Hepatocyte (in vitro differentiated cells): ENCODE measurements at regions not wholly inside any gene's neighbourhood (a gene's known extent, or its start where the extent isn't known, plus 50 kb on each side); places are given as distances from the start of the nearest gene placed in this dataset.

Experiments
- DNase-seq: peaks from one replicate; pipeline ENCODE4 v3.0.0-alpha.2; 2016; ENCODE audit warnings: low spot score
- H2AFZ ChIP-seq: fragments of 200-600 bp; sonication (generic); 2 replicates; pipeline ENCODE4 v1.6.0; 2016; ENCODE audit warnings: antibody characterized with exemption, mild to moderate bottlenecking
- H3K27ac ChIP-seq: fragments of 200-600 bp; sonication (generic); 2 replicates; pipeline ENCODE4 v1.5.1; 2016; ENCODE audit warnings: mild to moderate bottlenecking
- H3K27me3 ChIP-seq: fragments of 200-600 bp; sonication (generic); 2 replicates; pipeline ENCODE4 v1.6.1; 2016
- H3K36me3 ChIP-seq: fragments of 200-600 bp; sonication (generic); replicated peaks from 2 replicates; pipeline ENCODE4 v1.5.1; 2016; ENCODE audit warnings: low read depth; ENCODE audit not compliant: insufficient read depth
- H3K4me1 ChIP-seq: fragments of 200-600 bp; sonication (generic); 2 replicates; pipeline ENCODE4 v1.5.1; 2016; ENCODE audit warnings: mild to moderate bottlenecking, moderate library complexity; ENCODE audit not compliant: insufficient read depth
- H3K4me2 ChIP-seq: fragments of 200-600 bp; sonication (generic); 2 replicates; pipeline ENCODE4 v1.6.0; 2016
- H3K4me3 ChIP-seq: fragments of 200-600 bp; sonication (generic); 2 replicates; pipeline ENCODE4 v1.5.1; 2016; ENCODE audit warnings: mild to moderate bottlenecking
- H3K79me2 ChIP-seq: fragments of 200-600 bp; sonication (generic); 2 replicates; pipeline ENCODE4 v1.6.0; 2017; ENCODE audit warnings: mild to moderate bottlenecking
- H3K9me2 ChIP-seq: fragments of 200-600 bp; sonication (generic); replicated peaks from 2 replicates; pipeline ENCODE4 v1.6.0; 2017; ENCODE audit warnings: mild to moderate bottlenecking; ENCODE audit not compliant: insufficient read depth
- H3K9me3 ChIP-seq: fragments of 200-600 bp; sonication (generic); 2 replicates; pipeline ENCODE4 v1.5.1; 2016; ENCODE audit warnings: low read depth, mild to moderate bottlenecking
- H4K20me1 ChIP-seq: fragments of 200-600 bp; sonication (generic); 2 replicates; pipeline ENCODE4 v1.6.0; 2016; ENCODE audit warnings: mild to moderate bottlenecking; ENCODE audit not compliant: insufficient read depth, poor library complexity, severe bottlenecking
- EZH2 ChIP-seq: fragments of 200-600 bp; sonication (generic); IDR thresholded peaks from 2 replicates; pipeline ENCODE4 v1.6.1; 2016; ENCODE audit warnings: antibody characterized with exemption, mild to moderate bottlenecking, borderline replicate concordance
- EZH2phosphoT487 ChIP-seq: fragments of 200-600 bp; sonication (generic); IDR thresholded peaks from one replicate; pipeline ENCODE4 v1.6.1; 2018; ENCODE audit warnings: antibody characterized with exemption, mild to moderate bottlenecking, low read depth, moderate library complexity; ENCODE audit not compliant: unreplicated experiment, severe bottlenecking
- WGBS: methylation state at CpG from one replicate; pipeline ENCODE4 v1.1.6; 2016; ENCODE audit warnings: low lambda C conversion rate; ENCODE audit errors: missing lambda C conversion rate; 5-methylcytosine and 5-hydroxymethylcytosine counted together
- TF ChIP-seq, protein P1 (sequence below): fragments of 200-600 bp; sonication (generic); IDR thresholded peaks from 2 replicates; pipeline ENCODE4 v1.5.1; 2016; ENCODE audit warnings: antibody characterized with exemption, mild to moderate bottlenecking; ENCODE audit not compliant: poor library complexity

DNA sequence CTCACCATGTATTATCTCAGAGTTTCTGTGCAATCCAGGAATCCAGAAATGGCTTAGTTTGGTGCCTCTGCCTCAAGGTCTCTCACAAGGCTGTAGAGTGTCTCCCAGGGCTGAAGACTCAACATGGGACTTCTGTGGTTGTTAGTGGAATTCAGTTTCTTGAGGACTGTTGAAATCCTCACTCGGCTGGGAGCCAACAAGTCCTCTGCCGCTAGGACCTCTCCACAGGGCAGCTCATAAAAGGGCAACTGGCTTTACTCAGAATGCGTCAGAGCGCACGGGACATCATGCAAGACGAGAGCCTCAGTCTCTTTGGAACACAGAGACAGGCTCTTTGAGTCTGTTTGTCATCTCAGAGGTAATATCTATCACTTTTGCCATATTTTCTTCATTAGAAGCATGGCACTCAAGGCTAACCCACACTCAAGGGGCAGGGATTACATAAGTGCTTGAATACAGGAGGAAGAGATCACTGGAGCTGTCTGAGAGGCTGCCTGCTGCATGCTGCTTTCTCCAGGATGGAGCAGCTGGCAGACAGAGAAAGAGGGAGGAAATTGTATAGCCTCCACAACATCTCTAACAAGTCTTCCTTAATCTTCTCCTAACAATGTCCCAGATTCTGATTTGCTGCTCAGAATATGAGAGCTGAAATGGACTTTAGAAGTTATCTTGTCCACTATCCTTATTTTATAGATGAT, 97.5 kb upstream of the ASIC2 start:
- DNase-seq = peak; percentile 70
- no peaks in the 10 kb centered on the region for H4K20me1 ChIP-seq
- no peaks in the 10 kb centered on the region for H3K36me3 ChIP-seq
- no peaks in the 10 kb centered on the region for H3K27me3 ChIP-seq
- H3K9me2 ChIP-seq = no peaks in the 10 kb centered on the region
- 39% methylated on average over 6 of the region's 6 CpGs for WGBS
- H3K4me3 ChIP-seq = no peak overlapping the region
- TF ChIP-seq EZH2phosphoT487 (no peak), EZH2 (no peak)
- TF ChIP-seq, protein P1, sequence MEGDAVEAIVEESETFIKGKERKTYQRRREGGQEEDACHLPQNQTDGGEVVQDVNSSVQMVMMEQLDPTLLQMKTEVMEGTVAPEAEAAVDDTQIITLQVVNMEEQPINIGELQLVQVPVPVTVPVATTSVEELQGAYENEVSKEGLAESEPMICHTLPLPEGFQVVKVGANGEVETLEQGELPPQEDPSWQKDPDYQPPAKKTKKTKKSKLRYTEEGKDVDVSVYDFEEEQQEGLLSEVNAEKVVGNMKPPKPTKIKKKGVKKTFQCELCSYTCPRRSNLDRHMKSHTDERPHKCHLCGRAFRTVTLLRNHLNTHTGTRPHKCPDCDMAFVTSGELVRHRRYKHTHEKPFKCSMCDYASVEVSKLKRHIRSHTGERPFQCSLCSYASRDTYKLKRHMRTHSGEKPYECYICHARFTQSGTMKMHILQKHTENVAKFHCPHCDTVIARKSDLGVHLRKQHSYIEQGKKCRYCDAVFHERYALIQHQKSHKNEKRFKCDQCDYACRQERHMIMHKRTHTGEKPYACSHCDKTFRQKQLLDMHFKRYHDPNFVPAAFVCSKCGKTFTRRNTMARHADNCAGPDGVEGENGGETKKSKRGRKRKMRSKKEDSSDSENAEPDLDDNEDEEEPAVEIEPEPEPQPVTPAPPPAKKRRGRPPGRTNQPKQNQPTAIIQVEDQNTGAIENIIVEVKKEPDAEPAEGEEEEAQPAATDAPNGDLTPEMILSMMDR = no peak
- H3K79me2 ChIP-seq = no peaks in the 10 kb centered on the region
- no peaks in the 10 kb centered on the region for H3K9me3 ChIP-seq
- H3K4me1 ChIP-seq = peaks cover 5% of the 10 kb centered on the region
- H3K27ac ChIP-seq = no peak overlapping the region
- no peak overlapping the region for H3K4me2 ChIP-seq
- no peak overlapping the region for H2AFZ ChIP-seq

DNA sequence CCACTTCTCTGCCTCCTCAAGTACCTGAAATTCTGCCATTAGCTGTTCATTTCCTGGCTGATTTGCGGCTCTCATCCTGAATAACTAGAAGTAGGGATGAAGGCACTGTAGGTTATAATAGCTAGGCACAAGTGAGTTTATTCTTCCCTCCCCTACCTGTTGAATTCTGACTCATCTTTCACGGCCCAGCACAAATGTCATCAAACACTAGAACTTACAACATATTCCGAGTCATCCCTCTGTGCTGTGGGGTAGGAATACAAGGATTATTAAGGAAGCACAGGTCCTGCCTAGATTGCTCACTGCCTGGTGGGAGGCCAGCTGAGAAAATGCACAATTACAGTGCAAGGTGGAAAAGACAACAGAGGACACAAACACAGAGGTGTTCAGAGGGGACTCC, 103.7 kb upstream of the ASIC2 start:
- Histone ChIP-seq H4K20me1 (no peaks in the 10 kb centered on the region), H3K79me2 (no peaks in the 10 kb centered on the region), H2AFZ (no peak overlapping the region), H3K4me1 (no peaks in the 10 kb centered on the region), H3K4me3 (no peak overlapping the region), H3K36me3 (no peaks in the 10 kb centered on the region), H3K27ac (no peak overlapping the region), H3K4me2 (no peak overlapping the region), H3K9me2 (no peaks in the 10 kb centered on the region), H3K9me3 (no peaks in the 10 kb centered on the region), H3K27me3 (peaks cover 4% of the 10 kb centered on the region)
- no peak for TF ChIP-seq EZH2
- TF ChIP-seq EZH2phosphoT487 = no peak
- TF ChIP-seq, protein P1 = no peak
- no peak for DNase-seq
- 76% methylated on average over 2 of the region's 3 CpGs for WGBS

DNA sequence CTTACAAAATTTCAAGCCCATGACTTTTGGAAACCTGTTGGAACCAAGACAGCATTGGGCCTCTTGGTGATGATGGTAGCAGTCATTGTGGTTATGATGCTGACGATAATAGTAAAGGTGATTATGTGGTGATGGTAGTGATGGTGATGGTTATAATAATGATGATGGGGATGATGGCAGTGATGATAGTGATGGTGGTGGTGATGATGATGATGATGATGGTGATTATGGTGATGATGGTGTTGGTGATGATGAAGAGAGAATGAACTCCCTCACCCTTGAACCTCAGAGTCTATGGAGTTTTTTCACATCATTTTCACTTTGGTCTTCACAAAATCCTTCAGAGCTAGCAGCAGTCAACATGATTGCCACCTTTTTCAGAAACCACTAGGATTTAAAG, 105.3 kb upstream of the ASIC2 start:
- no peaks in the 10 kb centered on the region for H3K4me1 ChIP-seq
- H3K4me3 ChIP-seq = no peak overlapping the region
- no peaks in the 10 kb centered on the region for H4K20me1 ChIP-seq
- H3K27me3 ChIP-seq = peaks cover 4% of the 10 kb centered on the region
- H3K79me2 ChIP-seq = no peaks in the 10 kb centered on the region
- no peaks in the 10 kb centered on the region for H3K9me3 ChIP-seq
- no peak for DNase-seq
- H3K36me3 ChIP-seq = no peaks in the 10 kb centered on the region
- no peak overlapping the region for H3K4me2 ChIP-seq
- TF ChIP-seq, protein P1 = no peak
- TF ChIP-seq EZH2phosphoT487 = no peak
- no peak for TF ChIP-seq EZH2
- WGBS = 100% methylated on average over 1 of the region's 1 CpG
- H3K27ac ChIP-seq = no peak overlapping the region
- no peaks in the 10 kb centered on the region for H3K9me2 ChIP-seq
- no peak overlapping the region for H2AFZ ChIP-seq

GRCh38 chr17:33401249-33401648, 108.2 kb upstream of the ASIC2 start:
- H3K9me3 ChIP-seq = no peaks in the 10 kb centered on the region
- no peaks in the 10 kb centered on the region for H3K79me2 ChIP-seq
- 85% methylated on average over 2 of the region's 2 CpGs for WGBS
- H4K20me1 ChIP-seq = no peaks in the 10 kb centered on the region
- no peak overlapping the region for H3K27ac ChIP-seq
- H3K4me2 ChIP-seq = no peak overlapping the region
- H3K36me3 ChIP-seq = no peaks in the 10 kb centered on the region
- no peak for DNase-seq
- H3K4me3 ChIP-seq = no peak overlapping the region
- no peaks in the 10 kb centered on the region for H3K27me3 ChIP-seq
- H3K9me2 ChIP-seq = no peaks in the 10 kb centered on the region
- H3K4me1 ChIP-seq = no peaks in the 10 kb centered on the region
- H2AFZ ChIP-seq = no peak overlapping the region
- TF ChIP-seq EZH2 = no peak
- TF ChIP-seq, protein P1 = no peak
- no peak for TF ChIP-seq EZH2phosphoT487
